ENCODE measurements at regions not wholly inside any gene's neighbourhood (a gene's known extent, or its start where the extent isn't known, plus 50 kb on each side); places are given as distances from the start of the nearest gene placed in this dataset.

- no peak for DNase-seq
Measured at GRCh38 chr13:103250071-103250470, 183.9 kb upstream of the SLC10A2 start.

GRCh38 chr13:103246581-103247200 lies 180.5 kb upstream of the SLC10A2 start:
- DNase-seq = no peak

- DNase-seq = no peak
Measured at GRCh38 chr13:103243495-103243894, 177.3 kb upstream of the SLC10A2 start.

GRCh38 chr13:103238441-103238840 lies 172.2 kb upstream of the SLC10A2 start:
- peak; percentile 21 for DNase-seq

- no peak for DNase-seq
Measured at GRCh38 chr13:103236213-103236612, 170.0 kb upstream of the SLC10A2 start.

GRCh38 chr13:103229674-103230073 lies 163.5 kb upstream of the SLC10A2 start:
- no peak for DNase-seq

GRCh38 chr13:103224804-103225203 lies 158.6 kb upstream of the SLC10A2 start:
- no peak for DNase-seq

GRCh38 chr13:103222683-103223082 lies 156.5 kb upstream of the SLC10A2 start:
- DNase-seq = no peak

GRCh38 chr13:103218253-103218652 lies 152.0 kb upstream of the SLC10A2 start:
- DNase-seq = no peak

- DNase-seq = no peak
Measured at GRCh38 chr13:103213152-103213551, 146.9 kb upstream of the SLC10A2 start.

GRCh38 chr13:103210348-103210747 lies 144.1 kb upstream of the SLC10A2 start:
- no peak for DNase-seq

- no peak for DNase-seq
Measured at GRCh38 chr13:103203735-103204330, 137.6 kb upstream of the SLC10A2 start.

GRCh38 chr13:103200118-103200885 lies 134.1 kb upstream of the SLC10A2 start:
- DNase-seq = no peak

GRCh38 chr13:103199380-103200088 lies 133.3 kb upstream of the SLC10A2 start:
- no peak for DNase-seq

- DNase-seq = no peak
Measured at GRCh38 chr13:103196356-103196755, 130.1 kb upstream of the SLC10A2 start.

GRCh38 chr13:103195762-103196161 lies 129.5 kb upstream of the SLC10A2 start:
- no peak for DNase-seq

GRCh38 chr13:103194871-103195270 lies 128.7 kb upstream of the SLC10A2 start:
- DNase-seq = no peak

- DNase-seq = no peak
Measured at GRCh38 chr13:103192511-103193135, 126.4 kb upstream of the SLC10A2 start.

GRCh38 chr13:103190841-103191240 lies 124.6 kb upstream of the SLC10A2 start:
- DNase-seq = no peak

GRCh38 chr13:103188713-103189326 lies 122.6 kb upstream of the SLC10A2 start:
- DNase-seq = no peak

- no peak for DNase-seq
Measured at GRCh38 chr13:103187721-103188156, 121.5 kb upstream of the SLC10A2 start.

GRCh38 chr13:103184413-103184812 lies 118.2 kb upstream of the SLC10A2 start:
- DNase-seq = no peak
